GM12891 (cell line): ENCODE measurements at regions not wholly inside any gene's neighbourhood (a gene's known extent, or its start where the extent isn't known, plus 50 kb on each side); places are given as distances from the start of the nearest gene placed in this dataset.

ENCODE experiments used
- DNase-seq: peaks from one replicate; pipeline ENCODE4 v3.0.0; 2011; ENCODE audit warnings: low spot score; ENCODE audit not compliant: insufficient read length
- FAIRE-seq: peaks from 2 replicates; lab custom pipeline; 2011; peaks lifted over from hg19 to GRCh38; lab: Jason Lieb, UNC
- PAX5 ChIP-seq: IDR thresholded peaks from 2 replicates; pipeline ENCODE4 v1.6.1; 2011; ENCODE audit warnings: low read length, moderate library complexity, mild to moderate bottlenecking; ENCODE audit not compliant: insufficient read depth, severe bottlenecking
- POLR2A ChIP-seq: IDR thresholded peaks from 2 replicates; pipeline ENCODE4 v1.6.1; 2011; ENCODE audit warnings: low read depth, low read length, control low read depth
- POLR2AphosphoS5 ChIP-seq: IDR thresholded peaks from 2 replicates; pipeline ENCODE4 v1.6.1; 2011; ENCODE audit warnings: low read depth, low read length, control low read depth
- POU2F2 ChIP-seq: IDR thresholded peaks from 2 replicates; pipeline ENCODE4 v1.6.1; 2011; ENCODE audit warnings: low read depth, mild to moderate bottlenecking, control low read depth, low read length, moderate library complexity
- SPI1 ChIP-seq: IDR thresholded peaks from 2 replicates; pipeline ENCODE4 v1.6.1; 2011; ENCODE audit warnings: low read depth, low read length, control low read depth
- TAF1 ChIP-seq: IDR thresholded peaks from 2 replicates; pipeline ENCODE4 v1.6.1; 2011; ENCODE audit warnings: low read depth, low read length, control low read depth

DNA sequence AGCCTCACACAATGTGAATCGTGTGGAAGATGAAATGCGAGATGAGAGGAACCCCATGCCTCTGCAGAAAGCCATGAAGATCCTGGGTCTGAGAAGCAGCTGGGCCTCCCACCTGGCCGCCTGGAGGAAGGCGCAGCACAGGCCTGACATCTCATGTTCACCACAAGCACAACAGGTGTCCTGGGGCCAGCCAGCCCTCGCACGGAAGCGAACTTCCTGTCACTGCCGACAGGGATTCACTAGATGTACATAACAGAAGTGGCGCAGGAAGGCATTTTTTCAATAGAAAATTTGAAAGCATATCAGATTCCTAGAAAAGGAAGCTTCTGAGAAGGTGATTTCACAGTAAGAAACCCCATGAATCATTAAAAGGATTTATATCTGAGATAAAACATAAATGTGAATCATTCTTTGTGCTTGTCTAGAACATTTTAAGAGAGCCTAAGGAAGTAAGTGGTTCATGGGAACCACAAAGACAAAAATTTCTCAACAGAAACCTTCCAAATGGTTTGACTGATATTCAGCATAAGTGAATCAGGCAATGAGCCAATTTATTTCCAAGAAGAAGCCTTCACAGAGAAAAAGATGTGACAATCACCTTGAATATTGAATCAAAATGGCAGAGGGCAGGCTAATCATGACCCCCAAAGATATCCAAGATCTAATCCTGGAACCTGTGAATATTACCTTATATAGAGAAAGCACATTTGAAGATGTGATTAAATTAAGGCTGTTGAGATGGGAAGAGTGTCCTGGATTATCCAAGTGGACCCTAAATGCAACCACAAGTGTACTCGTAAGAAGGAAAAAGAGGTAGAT, 311.9 kb downstream of the DUSP6 start:
- FAIRE-seq, result peak; percentile 94
- no peak for TF ChIP-seq PAX5
- no peak for TF ChIP-seq TAF1
- no peak for TF ChIP-seq POLR2A
- peak; percentile 55; the same call in 1 of the 2 replicates for TF ChIP-seq POU2F2
- TF ChIP-seq SPI1, result peak; percentile 29; the same call in 1 of the 2 replicates
- TF ChIP-seq POLR2AphosphoS5, result 0 out of 2 replicates have a peak, but pooled peaks have one; percentile 33
- DNase-seq, result peak; percentile 17

DNA sequence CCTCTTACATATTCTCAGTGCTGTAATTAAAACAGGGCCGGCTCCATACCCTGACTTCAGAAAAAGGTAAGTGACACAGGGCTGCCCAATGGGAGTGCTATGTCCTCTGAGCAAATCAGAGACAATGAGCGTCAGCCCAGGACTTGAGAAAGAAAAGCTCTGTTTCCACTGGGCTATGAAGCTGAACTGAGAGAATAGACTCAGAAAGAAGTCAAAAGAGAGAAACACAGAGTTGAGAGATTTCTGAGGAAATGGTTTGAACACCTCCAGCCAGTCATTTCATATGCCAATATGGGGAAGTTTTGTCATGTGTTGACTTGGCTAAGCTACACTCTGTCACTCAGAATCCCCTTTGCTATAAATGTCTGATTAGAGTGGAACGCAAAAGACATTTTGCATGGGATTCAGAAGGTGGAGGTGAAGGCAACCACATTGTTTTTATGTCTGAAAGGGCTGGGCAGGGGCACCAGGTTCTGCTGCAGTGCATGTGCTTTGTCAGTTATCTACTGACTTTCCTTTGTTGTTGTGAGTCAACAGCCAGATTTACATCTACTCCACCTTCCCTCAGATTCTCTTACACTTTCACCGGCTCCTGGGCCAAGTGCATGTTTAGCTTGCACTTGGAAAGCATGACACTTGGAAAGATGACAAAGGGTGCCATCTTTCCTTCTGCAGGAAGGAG, 313.3 kb downstream of the DUSP6 start:
- TF ChIP-seq POLR2A (no peak), POU2F2 (no peak), PAX5 (no peak), TAF1 (no peak), SPI1 (no peak), POLR2AphosphoS5 (no peak)
- FAIRE-seq (peak; percentile 66), DNase-seq (no peak)

DNA sequence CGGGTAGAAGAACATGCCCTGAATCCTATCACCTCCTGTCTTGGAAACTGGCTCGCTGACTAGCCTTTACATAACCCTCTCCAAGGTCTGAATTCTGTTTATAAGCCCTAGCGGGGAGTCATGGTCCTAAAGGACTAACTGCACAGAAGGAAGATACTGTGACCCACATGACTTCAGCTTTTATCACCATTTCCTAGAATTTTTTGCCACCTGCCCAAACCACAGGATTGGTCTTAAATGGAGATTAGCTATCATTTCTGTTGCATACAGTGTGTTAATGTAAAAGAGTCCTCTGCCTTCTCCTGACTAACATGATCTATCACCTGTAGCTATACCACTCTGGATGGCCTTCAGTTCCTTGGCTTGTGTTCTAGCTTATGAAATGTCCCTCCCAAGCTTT, 319.2 kb downstream of the DUSP6 start:
- FAIRE-seq, result no peak
- DNase-seq, result no peak
- TF ChIP-seq PAX5, result no peak
- TF ChIP-seq POLR2AphosphoS5, result no peak
- TF ChIP-seq POU2F2, result no peak
- no peak for TF ChIP-seq POLR2A
- TF ChIP-seq SPI1, result no peak
- TF ChIP-seq TAF1, result no peak

DNA sequence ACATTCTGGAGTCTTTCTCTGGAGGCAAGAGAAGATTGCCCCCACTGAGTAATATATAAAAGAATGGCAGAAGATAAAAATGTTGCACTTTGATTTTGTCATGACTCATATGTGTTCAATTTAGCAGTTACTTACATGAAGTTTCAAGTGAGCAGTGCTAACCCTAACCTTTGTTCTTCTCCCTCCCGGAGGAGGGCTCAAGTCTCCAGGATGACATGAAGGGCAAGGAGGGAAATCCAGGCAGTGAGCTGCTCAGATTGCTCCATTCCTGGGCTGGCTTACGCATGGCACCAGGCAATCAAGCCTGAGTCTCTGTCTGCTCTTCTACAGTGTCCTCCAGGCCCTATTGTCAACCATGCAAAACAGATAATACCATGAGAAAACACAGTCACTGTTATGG, 322.3 kb downstream of the DUSP6 start:
- TF ChIP-seq TAF1 (no peak), PAX5 (no peak), POU2F2 (no peak), POLR2AphosphoS5 (no peak), SPI1 (no peak), POLR2A (no peak)
- no peak for FAIRE-seq
- no peak for DNase-seq

DNA sequence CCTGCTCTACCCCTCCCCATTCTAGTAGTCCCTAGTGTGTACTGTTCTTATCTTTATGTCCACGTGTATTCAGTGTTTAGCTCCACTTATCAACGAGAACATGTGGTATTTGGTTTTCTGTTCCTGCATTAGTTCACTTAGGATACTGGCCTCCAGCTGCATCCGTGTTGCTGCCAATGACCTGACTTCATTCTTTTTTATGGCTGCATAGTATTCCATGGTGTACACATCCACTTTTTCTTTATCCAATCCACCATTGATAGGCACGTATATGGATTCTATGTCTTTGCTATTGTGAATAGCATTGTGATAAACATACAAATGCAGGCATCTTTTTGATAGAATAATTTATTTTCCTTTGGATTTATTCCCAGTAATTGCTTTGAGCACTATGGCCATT, 327.7 kb downstream of the DUSP6 start:
- TF ChIP-seq POU2F2, result no peak
- TF ChIP-seq SPI1, result no peak
- TF ChIP-seq PAX5, result no peak
- TF ChIP-seq POLR2AphosphoS5, result no peak
- TF ChIP-seq TAF1, result no peak
- no peak for TF ChIP-seq POLR2A
- FAIRE-seq (no peak), DNase-seq (no peak)

DNA sequence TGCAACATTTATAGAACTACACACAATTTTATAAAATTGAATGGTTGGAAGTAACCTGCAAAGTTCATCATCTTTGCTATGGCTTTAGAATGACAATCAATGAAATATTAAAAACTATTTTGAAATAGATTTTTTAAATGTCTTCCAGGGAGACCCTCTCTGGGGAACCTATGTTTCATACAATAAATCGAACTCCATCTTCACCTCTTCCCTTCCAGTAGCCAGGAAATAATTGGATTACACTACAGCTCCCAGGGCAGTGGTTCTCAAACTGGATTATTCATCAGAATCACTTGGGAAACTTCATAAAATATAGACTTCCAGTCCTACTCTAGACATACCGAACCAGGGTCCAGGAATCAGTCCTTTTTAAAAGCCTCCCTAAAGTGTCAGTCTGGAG, 328.4 kb downstream of the DUSP6 start:
- TF ChIP-seq POU2F2 (no peak), POLR2AphosphoS5 (no peak), TAF1 (no peak), SPI1 (no peak), PAX5 (no peak), POLR2A (no peak)
- no peak for FAIRE-seq
- DNase-seq, result no peak

DNA sequence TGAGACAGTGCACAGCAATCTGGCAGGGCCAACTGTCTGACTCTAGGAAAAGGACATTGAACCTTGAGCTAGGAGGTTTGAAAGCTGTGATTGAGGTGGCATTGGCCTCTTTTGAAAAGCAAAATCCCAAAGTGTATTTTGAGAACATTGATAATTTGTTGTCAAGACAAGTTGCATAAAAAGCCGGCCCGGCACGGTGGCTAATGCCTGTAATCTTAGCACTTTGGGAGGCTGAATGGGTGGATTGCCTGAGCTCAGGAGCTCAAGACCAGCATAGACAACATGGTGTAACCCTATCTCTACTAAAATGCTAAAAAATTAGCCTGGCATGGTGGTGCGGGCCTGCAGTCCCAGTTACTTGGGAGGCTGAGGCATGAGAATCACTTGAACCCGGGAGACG, 331.6 kb downstream of the DUSP6 start:
- FAIRE-seq (no peak), DNase-seq (no peak)
- TF ChIP-seq PAX5, result no peak
- TF ChIP-seq POU2F2, result no peak
- TF ChIP-seq SPI1, result no peak
- no peak for TF ChIP-seq POLR2AphosphoS5
- TF ChIP-seq POLR2A, result no peak
- TF ChIP-seq TAF1, result no peak

DNA sequence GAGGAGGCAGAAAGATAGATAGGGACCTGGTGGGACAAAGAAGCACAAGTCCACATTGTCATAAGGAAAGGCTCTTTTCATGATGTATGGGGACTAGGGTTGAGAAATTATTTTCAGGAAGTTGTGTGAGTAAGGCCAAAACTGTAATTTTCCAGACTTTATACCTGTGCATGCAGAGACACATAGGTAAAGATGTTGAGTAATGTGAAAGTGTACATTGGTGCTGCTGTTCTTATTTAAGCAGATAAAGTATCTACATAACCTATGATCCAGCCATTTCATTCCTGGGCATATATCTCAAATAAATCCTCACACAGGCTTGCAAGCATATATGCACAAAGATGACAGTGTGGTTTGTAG, 332.2 kb downstream of the DUSP6 start:
- FAIRE-seq (no peak), DNase-seq (no peak)
- TF ChIP-seq SPI1 (no peak), TAF1 (no peak), PAX5 (no peak), POLR2AphosphoS5 (no peak), POLR2A (no peak), POU2F2 (no peak)

DNA sequence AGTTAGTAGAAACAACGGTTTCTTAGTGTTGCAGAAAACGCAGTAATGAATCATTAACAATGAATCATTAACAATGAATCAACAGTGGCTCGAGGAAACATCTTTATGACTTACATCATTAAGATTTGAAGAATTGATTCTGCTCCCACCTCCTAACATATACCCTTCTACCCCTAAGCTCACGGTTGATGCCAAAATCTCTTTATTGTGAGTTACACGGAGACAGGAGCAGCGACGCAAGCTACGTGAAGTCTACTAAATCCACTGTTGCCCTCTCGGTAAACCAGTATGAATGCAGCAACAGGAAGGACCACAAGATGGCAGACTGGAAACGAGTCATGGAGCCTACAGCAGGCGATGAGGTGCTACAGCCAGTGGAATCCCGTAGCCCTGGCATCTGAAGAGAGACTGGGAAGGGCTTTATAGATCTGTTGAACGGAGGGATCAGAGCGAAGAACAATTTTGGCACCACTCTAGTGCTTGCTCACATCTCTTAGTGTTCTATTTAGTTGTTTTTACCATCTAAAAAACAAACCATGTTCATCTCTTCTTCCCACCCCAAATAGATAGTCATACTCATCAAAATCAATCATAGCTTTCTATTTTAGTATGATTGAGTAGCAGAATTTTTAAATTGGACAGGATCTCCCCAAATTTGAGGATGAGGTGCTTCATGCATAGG, 332.7 kb downstream of the DUSP6 start:
- TF ChIP-seq PAX5 (no peak), POLR2AphosphoS5 (no peak), SPI1 (no peak), TAF1 (no peak), POU2F2 (no peak), POLR2A (no peak)
- peak; percentile 24 for DNase-seq
- peak; percentile 91 for FAIRE-seq
